SK-N-SH treated with all-trans-retinoic acid at 6 μM for 48 hours (cell line): ENCODE measurements at regions not wholly inside any gene's neighbourhood (a gene's known extent, or its start where the extent isn't known, plus 50 kb on each side); places are given as distances from the start of the nearest gene placed in this dataset.

Experiments
- ATAC-seq: fragments of 200-7000 bp; cut with Tn5 transposase; 3 replicates; pipeline ENCODE4 v1.9.1; 2020; ENCODE audit warnings: mild to moderate bottlenecking, moderate library complexity
- ARNTL ChIP-seq: fragments of 450-650 bp; formaldehyde crosslinking; IDR thresholded peaks from 2 replicates; pipeline ENCODE4 v1.5.0; 2020; ENCODE audit warnings: low read depth, mild to moderate bottlenecking, moderate library complexity, borderline replicate concordance
- BACH2 ChIP-seq: fragments of 250-450 bp; sonication (Bioruptor Pico); IDR thresholded peaks from 2 replicates; pipeline ENCODE4 v1.9.0; 2021; ENCODE audit warnings: mild to moderate bottlenecking, borderline replicate concordance
- ESRRG ChIP-seq: fragments of 250-450 bp; sonication (Bioruptor Pico); IDR thresholded peaks from 2 replicates; pipeline ENCODE4 v1.6.1; 2021; ENCODE audit warnings: mild to moderate bottlenecking
- GLIS3 ChIP-seq: fragments of 250-450 bp; sonication (Bioruptor Pico); IDR thresholded peaks from 2 replicates; pipeline ENCODE4 v1.5.0; 2020; ENCODE audit warnings: mild to moderate bottlenecking, moderate library complexity
- ISL1 ChIP-seq: fragments of 250-450 bp; sonication (Bioruptor Pico); IDR thresholded peaks from 2 replicates; pipeline ENCODE4 v2.1.2; 2022; ENCODE audit warnings: mild to moderate bottlenecking, moderate library complexity
- OSR1 ChIP-seq: fragments of 250-450 bp; sonication (Bioruptor Pico); IDR thresholded peaks from 2 replicates; pipeline ENCODE4 v1.8.0; 2022; ENCODE audit warnings: moderate library complexity, mild to moderate bottlenecking, inconsistent platforms
- PPARA ChIP-seq: fragments of 250-450 bp; sonication (Bioruptor Pico); IDR thresholded peaks from 2 replicates; pipeline ENCODE4 v1.5.0; 2020; ENCODE audit warnings: mild to moderate bottlenecking, borderline replicate concordance
- RARB ChIP-seq: fragments of 250-450 bp; sonication (Bioruptor Pico); IDR thresholded peaks from 2 replicates; pipeline ENCODE4 v1.8.0; 2021; ENCODE audit warnings: mild to moderate bottlenecking, moderate library complexity
- SNAI2 ChIP-seq: fragments of 250-450 bp; sonication (Bioruptor Pico); IDR thresholded peaks from 2 replicates; pipeline ENCODE4 v1.5.0; 2020; ENCODE audit warnings: mild to moderate bottlenecking, moderate library complexity
- TCF4 ChIP-seq: fragments of 250-450 bp; sonication (Bioruptor Pico); IDR thresholded peaks from 2 replicates; pipeline ENCODE4 v1.8.0; 2021; ENCODE audit warnings: mild to moderate bottlenecking, moderate library complexity, borderline replicate concordance
- ZC3H10 ChIP-seq: fragments of 250-450 bp; sonication (Bioruptor Pico); IDR thresholded peaks from 2 replicates; pipeline ENCODE4 v1.5.1; 2021; ENCODE audit warnings: mild to moderate bottlenecking, moderate library complexity
- ZFP3 ChIP-seq: fragments of 250-450 bp; sonication (Bioruptor Pico); IDR thresholded peaks from 2 replicates; pipeline ENCODE4 v1.5.0; 2020; ENCODE audit warnings: mild to moderate bottlenecking, moderate library complexity
- ZFP30 ChIP-seq: fragments of 450-650 bp; formaldehyde crosslinking; IDR thresholded peaks from 2 replicates; pipeline ENCODE4 v1.5.0; 2022; ENCODE audit warnings: mild to moderate bottlenecking, moderate library complexity
- ZNF565 ChIP-seq: fragments of 450-650 bp; formaldehyde crosslinking; conservative IDR thresholded peaks from 2 replicates; pipeline ENCODE4 v1.5.0; 2020; ENCODE audit warnings: low read depth, mild to moderate bottlenecking, moderate library complexity
- ZNF70 ChIP-seq: fragments of 450-650 bp; formaldehyde crosslinking; IDR thresholded peaks from 2 replicates; pipeline ENCODE4 v1.5.0; 2020; ENCODE audit warnings: mild to moderate bottlenecking, moderate library complexity
- TF ChIP-seq, protein P1 (sequence below): fragments of 250-450 bp; sonication (Bioruptor Pico); IDR thresholded peaks from 2 replicates; pipeline ENCODE4 v1.8.0; 2020; ENCODE audit warnings: mild to moderate bottlenecking, moderate library complexity, borderline replicate concordance
- TF ChIP-seq, protein P2 (sequence below): fragments of 250-450 bp; sonication (Bioruptor Pico); IDR thresholded peaks from 2 replicates; pipeline ENCODE4 v1.5.1; 2021; ENCODE audit warnings: mild to moderate bottlenecking, moderate library complexity
- TF ChIP-seq, protein P3 (sequence below): fragments of 250-450 bp; sonication (Bioruptor Pico); IDR thresholded peaks from 2 replicates; pipeline ENCODE4 v1.5.0; 2020; ENCODE audit warnings: mild to moderate bottlenecking, moderate library complexity
- TF ChIP-seq, protein P4 (sequence below): fragments of 250-450 bp; sonication (Bioruptor Pico); IDR thresholded peaks from 2 replicates; pipeline ENCODE4 v1.8.0; 2021; ENCODE audit warnings: low read depth, mild to moderate bottlenecking, moderate library complexity, borderline replicate concordance

DNA sequence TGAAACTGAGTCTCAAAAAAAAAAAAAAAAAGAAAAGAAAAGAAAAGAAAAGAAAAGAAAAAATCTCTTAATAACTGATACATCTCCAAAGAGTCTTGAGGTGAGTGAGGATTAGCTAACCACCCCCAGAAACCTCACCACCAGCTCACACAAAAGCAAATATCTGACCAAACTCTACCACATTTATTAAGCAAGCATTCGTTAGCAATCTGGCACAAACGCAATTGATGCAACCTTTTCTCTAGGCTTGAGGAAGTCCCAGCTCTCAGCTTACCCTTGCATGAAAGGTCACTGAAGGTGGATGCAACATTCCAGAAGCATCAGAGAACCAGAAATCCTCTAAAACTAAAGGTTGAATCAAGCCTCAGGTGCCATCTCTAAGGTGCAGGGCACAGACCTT, 231.9 kb upstream of the BCOR start (continued):
- TF ChIP-seq, protein P1, sequence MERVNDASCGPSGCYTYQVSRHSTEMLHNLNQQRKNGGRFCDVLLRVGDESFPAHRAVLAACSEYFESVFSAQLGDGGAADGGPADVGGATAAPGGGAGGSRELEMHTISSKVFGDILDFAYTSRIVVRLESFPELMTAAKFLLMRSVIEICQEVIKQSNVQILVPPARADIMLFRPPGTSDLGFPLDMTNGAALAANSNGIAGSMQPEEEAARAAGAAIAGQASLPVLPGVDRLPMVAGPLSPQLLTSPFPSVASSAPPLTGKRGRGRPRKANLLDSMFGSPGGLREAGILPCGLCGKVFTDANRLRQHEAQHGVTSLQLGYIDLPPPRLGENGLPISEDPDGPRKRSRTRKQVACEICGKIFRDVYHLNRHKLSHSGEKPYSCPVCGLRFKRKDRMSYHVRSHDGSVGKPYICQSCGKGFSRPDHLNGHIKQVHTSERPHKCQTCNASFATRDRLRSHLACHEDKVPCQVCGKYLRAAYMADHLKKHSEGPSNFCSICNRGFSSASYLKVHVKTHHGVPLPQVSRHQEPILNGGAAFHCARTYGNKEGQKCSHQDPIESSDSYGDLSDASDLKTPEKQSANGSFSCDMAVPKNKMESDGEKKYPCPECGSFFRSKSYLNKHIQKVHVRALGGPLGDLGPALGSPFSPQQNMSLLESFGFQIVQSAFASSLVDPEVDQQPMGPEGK (CRISPR knock-in tag) = no peak
- TF ChIP-seq RARB (CRISPR knock-in tag) (no peak), ISL1 (CRISPR knock-in tag) (no peak), SNAI2 (CRISPR knock-in tag) (no peak), ESRRG (CRISPR knock-in tag) (no peak), OSR1 (CRISPR knock-in tag) (no peak), ZFP30 (CRISPR knock-in tag) (no peak), GLIS3 (no peak), ZNF565 (no peak), ZFP3 (no peak), ZC3H10 (no peak)
- TF ChIP-seq, protein P2, sequence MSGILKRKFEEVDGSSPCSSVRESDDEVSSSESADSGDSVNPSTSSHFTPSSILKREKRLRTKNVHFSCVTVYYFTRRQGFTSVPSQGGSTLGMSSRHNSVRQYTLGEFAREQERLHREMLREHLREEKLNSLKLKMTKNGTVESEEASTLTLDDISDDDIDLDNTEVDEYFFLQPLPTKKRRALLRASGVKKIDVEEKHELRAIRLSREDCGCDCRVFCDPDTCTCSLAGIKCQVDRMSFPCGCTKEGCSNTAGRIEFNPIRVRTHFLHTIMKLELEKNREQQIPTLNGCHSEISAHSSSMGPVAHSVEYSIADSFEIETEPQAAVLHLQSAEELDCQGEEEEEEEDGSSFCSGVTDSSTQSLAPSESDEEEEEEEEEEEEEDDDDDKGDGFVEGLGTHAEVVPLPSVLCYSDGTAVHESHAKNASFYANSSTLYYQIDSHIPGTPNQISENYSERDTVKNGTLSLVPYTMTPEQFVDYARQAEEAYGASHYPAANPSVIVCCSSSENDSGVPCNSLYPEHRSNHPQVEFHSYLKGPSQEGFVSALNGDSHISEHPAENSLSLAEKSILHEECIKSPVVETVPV = no peak
- TF ChIP-seq, all 23 proteins: peak for 0

DNA sequence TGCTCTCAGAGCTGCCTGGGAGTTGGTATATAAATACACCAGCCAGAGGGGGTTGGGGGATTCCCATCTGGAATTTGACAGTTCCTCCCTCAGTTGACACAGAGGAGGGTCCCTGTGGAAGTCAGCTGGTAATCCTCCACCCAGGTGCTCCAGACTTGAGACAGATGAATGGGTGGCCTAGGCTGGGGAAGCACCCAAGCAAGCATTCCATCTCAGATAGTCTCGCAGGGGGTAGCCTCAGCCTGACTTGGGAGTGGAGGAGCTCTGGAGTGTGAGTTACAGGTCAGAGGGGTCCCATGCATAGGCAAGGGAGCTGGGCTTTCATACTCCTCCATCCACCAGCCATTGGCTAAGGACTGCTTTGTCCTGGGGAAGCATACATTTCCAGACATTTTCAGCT, 229.3 kb upstream of the BCOR start:
- TF ChIP-seq OSR1 (CRISPR knock-in tag) (no peak), TCF4 (CRISPR knock-in tag) (no peak), ZFP3 (no peak), SNAI2 (CRISPR knock-in tag) (no peak), BACH2 (CRISPR knock-in tag) (no peak), ZNF70 (CRISPR knock-in tag) (no peak), ESRRG (CRISPR knock-in tag) (no peak), PPARA (no peak)
- TF ChIP-seq, protein P1 (CRISPR knock-in tag) = no peak
- TF ChIP-seq, protein P3, sequence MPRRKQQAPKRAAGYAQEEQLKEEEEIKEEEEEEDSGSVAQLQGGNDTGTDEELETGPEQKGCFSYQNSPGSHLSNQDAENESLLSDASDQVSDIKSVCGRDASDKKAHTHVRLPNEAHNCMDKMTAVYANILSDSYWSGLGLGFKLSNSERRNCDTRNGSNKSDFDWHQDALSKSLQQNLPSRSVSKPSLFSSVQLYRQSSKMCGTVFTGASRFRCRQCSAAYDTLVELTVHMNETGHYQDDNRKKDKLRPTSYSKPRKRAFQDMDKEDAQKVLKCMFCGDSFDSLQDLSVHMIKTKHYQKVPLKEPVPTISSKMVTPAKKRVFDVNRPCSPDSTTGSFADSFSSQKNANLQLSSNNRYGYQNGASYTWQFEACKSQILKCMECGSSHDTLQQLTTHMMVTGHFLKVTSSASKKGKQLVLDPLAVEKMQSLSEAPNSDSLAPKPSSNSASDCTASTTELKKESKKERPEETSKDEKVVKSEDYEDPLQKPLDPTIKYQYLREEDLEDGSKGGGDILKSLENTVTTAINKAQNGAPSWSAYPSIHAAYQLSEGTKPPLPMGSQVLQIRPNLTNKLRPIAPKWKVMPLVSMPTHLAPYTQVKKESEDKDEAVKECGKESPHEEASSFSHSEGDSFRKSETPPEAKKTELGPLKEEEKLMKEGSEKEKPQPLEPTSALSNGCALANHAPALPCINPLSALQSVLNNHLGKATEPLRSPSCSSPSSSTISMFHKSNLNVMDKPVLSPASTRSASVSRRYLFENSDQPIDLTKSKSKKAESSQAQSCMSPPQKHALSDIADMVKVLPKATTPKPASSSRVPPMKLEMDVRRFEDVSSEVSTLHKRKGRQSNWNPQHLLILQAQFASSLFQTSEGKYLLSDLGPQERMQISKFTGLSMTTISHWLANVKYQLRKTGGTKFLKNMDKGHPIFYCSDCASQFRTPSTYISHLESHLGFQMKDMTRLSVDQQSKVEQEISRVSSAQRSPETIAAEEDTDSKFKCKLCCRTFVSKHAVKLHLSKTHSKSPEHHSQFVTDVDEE (CRISPR knock-in tag) = no peak
- TF ChIP-seq, all 23 proteins: peak for 0
- ATAC-seq = no peak

DNA sequence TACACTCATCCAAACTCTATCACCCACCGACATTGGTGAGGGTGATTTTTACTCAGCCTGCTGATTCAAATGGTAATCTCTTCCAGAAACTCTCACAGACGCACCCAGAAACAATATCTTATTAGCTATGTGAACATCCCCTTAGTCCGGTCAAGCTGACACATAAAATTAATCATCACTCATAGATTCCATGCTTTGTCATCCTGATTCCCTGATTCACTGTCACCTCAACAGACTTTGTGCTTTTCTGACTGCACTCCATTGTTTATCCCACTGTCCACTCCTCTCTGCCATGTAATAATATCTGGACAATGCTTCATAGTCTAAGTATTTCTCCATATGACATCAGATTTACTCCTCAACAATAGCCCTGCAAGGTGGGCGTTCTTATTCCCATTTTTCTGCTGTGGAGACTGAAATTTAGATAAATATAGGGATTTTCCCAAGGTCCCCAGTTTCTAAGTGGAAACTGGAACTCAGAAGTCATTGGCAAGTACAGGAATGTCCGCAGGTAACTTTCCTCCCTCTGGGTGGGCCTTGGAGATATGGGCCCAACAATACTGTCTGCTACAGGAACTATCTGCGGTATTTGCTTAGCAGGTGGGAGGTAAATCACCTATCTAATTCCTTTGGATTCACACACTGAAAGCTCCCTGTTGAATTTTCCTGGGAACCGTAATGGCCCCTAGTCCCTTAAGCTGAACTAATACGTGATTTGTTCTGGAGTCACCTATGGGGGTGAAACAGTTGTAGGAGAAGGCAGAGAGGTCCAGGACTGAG, 228.6 kb upstream of the BCOR start:
- TF ChIP-seq ZFP3 (no peak), ARNTL (CRISPR knock-in tag) (no peak), ZFP30 (CRISPR knock-in tag) (no peak), TCF4 (CRISPR knock-in tag) (no peak)
- TF ChIP-seq, protein P4, sequence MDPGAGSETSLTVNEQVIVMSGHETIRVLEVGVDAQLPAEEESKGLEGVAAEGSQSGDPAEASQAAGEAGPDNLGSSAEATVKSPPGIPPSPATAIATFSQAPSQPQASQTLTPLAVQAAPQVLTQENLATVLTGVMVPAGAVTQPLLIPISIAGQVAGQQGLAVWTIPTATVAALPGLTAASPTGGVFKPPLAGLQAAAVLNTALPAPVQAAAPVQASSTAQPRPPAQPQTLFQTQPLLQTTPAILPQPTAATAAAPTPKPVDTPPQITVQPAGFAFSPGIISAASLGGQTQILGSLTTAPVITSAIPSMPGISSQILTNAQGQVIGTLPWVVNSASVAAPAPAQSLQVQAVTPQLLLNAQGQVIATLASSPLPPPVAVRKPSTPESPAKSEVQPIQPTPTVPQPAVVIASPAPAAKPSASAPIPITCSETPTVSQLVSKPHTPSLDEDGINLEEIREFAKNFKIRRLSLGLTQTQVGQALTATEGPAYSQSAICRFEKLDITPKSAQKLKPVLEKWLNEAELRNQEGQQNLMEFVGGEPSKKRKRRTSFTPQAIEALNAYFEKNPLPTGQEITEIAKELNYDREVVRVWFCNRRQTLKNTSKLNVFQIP (CRISPR knock-in tag) = no peak
- TF ChIP-seq, protein P3 (CRISPR knock-in tag) = no peak
- TF ChIP-seq, protein P1 (CRISPR knock-in tag) = no peak
- no peak for ATAC-seq
